CD4-positive, alpha-beta T cell treated with Interleukin-4 for 1 hour (primary cell): ENCODE measurements at regions not wholly inside any gene's neighbourhood (a gene's known extent, or its start where the extent isn't known, plus 50 kb on each side); places are given as distances from the start of the nearest gene placed in this dataset.

ENCODE experiments used
- DNase-seq, 2 donors: peaks; one replicate each; pipeline ENCODE4 v3.0.0-alpha.2; 2020 to 2022

DNA sequence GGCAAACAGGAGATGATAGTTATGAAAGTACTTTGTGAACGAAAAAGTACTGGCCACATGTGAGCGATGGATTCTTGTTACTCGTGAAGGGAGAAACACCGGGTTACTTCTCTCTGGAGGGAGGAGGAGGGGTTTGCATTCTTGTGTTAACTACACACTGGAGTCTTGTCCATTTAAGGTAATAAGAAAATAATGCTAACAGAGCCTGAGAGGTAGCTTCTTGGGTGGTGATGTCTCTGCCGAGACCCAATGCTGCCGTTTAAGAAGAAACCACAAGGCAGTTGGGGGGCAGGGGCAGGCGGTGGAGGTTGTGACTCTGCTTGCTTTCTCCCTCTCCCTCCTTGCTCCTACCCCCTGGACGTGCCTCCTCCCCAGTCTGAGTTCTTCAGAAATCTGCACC lies 100.9 kb upstream of the ROPN1 start:
- DNase-seq = no peak

DNA sequence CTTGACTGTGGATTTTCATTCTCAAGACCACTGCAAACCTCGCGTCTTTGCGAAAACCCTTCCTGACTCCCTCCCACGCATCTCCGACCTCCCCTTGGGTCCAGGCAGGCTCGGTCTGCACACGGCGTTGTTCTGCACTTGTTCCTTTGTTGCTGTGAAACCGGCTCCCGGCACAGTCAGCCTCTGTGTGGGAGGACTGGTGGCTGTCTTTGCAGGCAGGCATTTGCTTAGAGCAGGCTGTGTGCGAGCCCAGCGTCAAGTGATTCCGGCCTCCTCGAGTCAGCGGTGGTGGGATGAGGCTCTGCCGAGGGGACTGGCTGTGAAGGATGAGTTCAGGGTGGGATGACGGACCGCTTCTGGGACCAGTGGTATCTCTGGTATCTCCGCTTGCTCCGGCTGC lies 102.6 kb upstream of the ROPN1 start:
- no peak for DNase-seq

GRCh38 chr3:124097362-124098131 lies 105.6 kb upstream of the ROPN1 start:
- no peak for DNase-seq

DNA sequence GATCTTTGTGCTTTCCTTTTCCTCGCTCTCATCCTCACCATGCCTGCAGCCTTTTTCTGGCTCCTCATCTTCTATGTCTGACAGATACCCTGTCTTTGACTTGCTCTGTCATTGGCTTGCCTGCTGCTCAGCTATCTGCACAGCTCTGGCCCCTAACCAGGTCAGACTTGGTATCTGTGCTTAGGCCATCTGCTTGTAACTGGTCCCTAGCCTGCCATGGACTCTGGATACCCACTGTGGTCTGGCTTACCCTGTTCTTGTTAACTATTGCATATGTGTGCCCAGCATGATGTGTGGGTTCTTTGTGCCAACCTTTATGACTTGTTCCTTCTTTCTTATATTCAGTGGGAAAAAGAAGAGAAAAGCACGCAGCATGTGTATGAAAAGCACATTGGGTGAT lies 109.7 kb upstream of the ROPN1 start:
- DNase-seq = no peak

DNA sequence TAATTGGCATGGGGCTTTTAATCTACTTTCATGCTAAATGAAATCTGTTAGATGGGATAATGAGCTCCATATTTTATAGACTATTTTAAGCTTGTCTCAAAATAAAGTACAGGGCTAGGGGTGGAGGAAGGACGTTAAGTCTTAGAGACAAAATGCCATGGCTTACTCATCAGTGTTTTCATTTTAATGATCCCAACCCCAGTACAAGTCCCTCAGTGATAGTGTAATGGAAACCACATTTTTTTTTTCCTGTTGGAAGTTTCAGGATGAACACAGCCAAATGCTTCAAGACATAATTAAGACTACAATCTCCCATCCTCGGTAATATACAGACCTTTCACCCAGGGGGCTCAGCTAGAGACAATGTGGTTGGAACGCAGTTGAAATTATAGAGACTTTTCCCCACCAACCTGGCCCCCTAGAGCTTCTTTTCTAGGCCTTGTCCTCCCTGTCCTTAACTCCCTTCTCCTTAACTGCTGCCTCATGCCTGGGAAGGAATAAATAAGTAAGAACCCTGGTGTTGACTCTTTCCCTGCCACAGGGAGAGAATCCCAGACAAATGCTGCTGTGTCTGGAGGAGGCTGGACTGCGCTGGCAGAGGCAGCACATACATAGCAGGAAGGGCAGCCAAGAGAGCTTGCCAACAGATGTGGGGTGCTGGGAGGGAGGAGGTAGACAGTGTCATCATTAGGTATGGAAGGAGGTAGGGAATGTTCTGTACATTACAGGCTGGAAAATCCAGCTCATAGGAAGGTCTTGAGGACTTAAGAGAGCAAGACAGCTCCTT lies 115.4 kb upstream of the ROPN1 start:
- DNase-seq = no peak

- DNase-seq = no peak
Measured at GRCh38 chr3:124108446-124108845, 116.5 kb upstream of the ROPN1 start.

DNA sequence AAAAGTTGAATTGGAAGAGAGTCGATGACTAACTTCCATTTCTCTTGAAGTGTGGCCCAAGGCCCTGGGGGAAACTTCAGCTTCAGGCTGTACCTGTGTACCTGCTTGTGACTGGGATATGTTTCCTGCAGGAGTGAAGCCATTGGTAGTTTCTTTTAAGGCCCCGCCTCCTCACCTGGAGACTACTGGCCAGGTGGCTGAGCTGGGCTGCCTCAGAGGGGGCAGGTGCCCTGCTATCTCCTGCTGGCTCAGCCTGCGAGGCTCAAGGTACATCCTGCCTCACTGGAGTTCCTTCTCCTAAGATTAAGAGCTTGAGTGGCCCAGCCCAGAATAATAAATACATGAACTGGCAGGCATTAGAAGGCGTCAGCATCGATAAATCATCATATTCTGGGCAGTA lies 121.6 kb upstream of the ROPN1 start:
- DNase-seq = no peak

DNA sequence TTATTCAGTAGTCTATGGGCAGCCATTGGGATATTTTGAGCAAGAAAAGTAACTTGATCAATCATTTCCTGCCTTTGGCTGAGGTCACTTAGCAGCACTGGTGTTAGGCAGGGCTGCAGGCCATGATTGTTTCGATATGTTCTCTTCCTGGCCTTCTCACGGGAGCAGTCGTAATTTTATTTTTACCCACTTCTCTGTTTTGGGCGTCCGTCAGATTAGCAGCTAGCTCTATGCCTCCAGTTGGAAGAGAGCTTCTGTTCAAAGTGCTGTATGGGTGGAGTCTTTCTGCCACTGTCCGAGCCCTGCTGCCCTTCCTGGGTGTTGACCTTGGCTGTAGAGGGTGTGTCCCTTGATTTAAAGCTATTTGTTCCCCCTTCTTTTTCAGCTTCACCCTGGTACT lies 123.4 kb upstream of the ROPN1 start:
- no peak for DNase-seq

DNA sequence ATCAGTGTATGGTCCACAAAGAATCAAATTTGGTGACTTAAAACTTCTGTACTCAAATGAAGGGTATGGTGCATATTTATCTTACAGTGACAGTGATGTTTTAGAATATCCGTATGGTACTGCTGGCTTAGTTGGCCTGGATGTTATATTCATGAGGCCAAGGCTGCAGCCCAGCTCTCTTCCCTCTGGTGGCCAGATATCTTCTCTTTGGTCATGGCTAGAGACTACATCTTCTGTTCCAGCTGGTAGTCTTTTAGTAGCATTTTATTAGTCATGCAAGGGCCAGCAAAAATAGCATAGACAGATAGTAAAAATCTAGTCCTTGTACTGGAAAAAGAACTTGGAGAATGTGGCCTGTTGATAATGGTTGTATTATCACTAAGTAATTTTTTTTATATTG lies 124.0 kb upstream of the ROPN1 start:
- DNase-seq = no peak

GRCh38 chr3:124116906-124117305 lies 125.0 kb upstream of the ROPN1 start:
- DNase-seq = no peak

- DNase-seq = no peak
Measured at GRCh38 chr3:124117486-124117885, 125.6 kb upstream of the ROPN1 start.

- DNase-seq = no peak
Measured at GRCh38 chr3:124118397-124118796, 126.5 kb upstream of the ROPN1 start.

DNA sequence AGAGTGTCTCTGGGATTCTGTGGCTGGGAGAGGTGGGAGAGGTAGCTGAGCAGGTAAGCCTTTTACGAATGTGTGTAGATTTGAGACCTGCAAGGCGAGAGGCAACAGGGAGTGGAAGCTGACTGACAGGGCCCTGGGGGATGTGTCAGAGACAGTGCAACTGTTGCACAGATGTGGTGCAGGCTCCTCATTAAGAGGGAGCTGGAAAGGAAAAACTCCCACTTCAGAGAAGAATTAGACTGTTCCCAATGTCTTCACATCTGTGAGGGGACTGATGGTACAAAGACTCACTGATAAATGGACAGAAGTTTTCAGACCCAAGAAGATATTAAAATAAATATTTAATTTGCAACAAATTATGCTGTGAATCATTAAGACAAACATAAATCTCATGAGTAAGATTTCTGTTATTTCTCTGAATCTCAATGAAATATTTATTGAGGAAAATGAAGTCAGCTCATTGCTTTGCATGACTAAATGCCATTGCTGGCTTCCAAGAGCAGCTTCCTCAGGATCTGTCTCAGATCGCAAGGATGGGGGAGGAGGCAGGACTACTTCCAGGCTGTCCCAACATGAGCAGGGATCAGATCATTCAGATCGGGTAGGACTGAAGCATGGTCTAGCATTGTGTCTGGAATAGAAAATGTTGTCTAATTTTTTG lies 127.3 kb upstream of the ROPN1 start:
- no peak for DNase-seq

- no peak for DNase-seq
Measured at GRCh38 chr3:124121379-124122312, 129.7 kb upstream of the ROPN1 start.

DNA sequence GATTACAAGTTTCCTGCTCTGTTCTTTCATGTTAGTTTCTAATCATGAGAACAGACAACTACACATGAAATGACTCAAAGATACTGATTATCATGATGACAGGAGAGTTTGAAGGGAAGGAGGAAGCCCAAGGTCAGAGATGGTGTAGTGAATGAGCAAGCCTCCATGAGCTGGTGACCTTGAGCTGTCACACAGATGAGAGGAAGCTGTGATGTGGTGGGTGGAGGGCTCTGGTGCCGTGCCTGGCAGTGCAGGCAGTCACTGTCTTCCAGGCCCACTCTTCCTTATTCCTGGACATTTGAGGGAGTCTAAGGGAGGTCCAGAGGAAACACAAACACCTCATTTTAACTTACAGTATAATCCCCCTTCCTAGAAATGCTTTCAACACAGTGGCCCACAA lies 133.4 kb upstream of the ROPN1 start:
- no peak for DNase-seq

DNA sequence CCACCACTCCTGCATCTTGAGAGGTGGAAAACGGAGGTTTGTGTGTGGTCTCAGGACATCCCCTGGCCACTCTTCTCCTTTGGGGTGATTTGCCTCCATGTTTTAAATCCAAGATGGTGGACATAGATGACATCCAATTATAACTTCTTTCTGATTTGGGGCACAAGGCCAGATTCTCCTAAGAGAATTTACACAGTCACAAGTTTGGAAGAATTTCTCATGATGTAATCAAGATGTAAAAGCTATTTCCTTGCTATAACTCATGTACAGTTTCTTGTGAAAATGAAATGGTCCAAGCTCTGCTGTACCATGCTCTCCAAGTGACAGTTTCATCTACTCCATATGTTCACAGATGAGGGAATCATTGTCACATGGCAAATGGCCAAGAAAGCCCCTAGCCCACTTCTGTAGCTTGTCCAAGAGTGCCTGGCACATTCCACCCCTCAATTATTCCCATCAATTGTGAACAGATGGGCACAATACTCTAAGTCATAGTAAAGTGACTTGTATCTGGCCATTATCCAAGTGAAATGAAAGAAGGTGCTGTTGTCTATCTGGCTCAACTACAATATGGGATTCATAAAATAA lies 134.6 kb upstream of the ROPN1 start:
- no peak for DNase-seq

DNA sequence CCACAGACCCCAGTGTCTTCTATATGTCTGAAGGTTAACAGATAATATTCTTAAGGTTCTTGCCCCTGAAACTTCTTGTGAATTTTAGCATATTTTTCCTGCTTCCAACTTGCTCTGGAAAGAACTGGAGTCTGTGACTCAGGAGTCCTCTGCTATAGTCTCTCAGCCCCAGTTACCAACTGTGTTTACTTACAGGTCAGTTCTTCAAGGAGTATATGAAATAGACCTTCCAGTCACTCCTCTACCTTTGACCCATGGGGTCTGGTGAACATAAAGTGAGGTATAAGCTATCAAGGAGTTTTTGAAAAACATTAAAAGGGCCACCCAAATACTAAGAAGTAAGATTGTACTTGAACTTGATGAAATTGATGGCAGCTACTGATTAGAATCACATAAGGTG lies 139.2 kb upstream of the ROPN1 start:
- no peak for DNase-seq

DNA sequence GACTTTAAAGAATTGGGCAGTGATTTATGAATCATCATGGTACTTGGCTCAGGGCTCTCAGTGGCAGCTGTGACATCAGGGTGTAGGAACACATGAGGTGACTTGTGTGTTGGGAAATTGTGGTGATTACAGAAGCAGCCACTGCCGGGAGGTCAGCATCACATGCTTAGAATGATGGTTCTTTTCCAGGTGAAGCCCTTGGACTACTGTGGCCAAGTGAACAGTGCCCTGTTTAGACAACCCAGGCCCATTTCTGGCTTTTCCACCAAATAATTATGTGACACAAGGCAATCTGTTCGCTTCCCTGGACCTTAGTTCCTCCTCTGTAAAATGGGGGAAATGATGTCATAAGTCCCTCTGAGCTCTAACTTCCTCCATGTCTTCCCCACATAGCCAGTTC lies 139.7 kb upstream of the ROPN1 start:
- DNase-seq = no peak

DNA sequence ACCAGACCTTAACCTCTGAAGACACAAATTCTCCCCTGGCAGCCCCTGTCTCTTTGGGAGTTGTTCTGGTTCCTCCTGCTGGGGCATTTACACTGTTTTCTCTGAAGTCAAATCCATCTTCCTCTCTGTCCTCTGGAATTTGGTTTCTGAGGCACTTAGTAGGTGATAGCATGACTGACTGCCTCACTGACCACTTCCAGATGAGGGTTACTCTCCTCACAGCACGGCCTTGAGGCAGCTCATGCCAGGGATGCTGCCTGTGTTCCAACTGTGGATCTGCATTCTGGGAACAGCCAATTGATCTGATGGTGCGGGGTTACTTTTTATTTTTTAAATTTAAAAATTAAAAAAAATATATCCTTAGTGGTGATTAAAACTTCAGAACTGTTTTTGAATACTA lies 140.9 kb upstream of the ROPN1 start:
- no peak for DNase-seq

GRCh38 chr3:124133366-124133940 lies 141.5 kb upstream of the ROPN1 start:
- DNase-seq = no peak

GRCh38 chr3:124137216-124137615 lies 145.3 kb upstream of the ROPN1 start:
- no peak for DNase-seq

DNA sequence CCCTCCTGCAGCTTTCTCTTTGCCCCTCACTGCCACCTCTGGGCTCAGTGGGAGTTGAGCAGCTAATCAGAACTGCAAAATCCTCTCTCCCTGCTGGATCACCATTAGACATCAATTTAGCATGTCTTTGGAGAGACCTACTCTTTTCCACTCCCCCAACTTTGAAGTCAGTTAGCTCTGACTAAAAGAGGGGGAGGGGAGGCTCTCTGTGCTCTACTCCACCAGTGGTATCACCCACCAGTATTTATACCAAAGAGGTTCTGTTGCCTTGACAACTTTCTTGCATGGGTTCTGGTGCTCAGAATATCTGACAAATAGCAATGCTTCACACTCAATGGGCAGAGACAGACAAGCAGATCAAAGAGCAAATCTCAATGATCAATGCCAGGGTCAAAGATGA lies 146.2 kb upstream of the ROPN1 start:
- DNase-seq = no peak
